ENCODE measurements at regions not wholly inside any gene's neighbourhood (a gene's known extent, or its start where the extent isn't known, plus 50 kb on each side); places are given as distances from the start of the nearest gene placed in this dataset.
"Not testable (repeated sequence)": the region's sequence is repeated elsewhere in the genome, so short reads cannot be mapped to it uniquely, and the experiment has no call there.

GRCh38 chrX:139044680-139045079 is 333.2 kb upstream of the FGF13 start:
- Histone ChIP-seq H3K9me3 (ENCODE audit: control insufficient read depth, insufficient read depth, low read length) (peaks cover 3% of the 10 kb centered on the region; the same call in 1 of the 2 replicates), H3K36me3 (ENCODE audit: insufficient read depth, low read length) (no peaks in the 10 kb centered on the region), H3K9ac (ENCODE audit: low read depth, low read length) (no peak overlapping the region), H3K4me1 (ENCODE audit: insufficient read depth, low read length) (no peaks in the 10 kb centered on the region; the same call in 1 of the 2 replicates)

GRCh38 chrX:139039041-139039440 is 327.5 kb upstream of the FGF13 start:
- Histone ChIP-seq H3K9me3 (ENCODE audit: control insufficient read depth, insufficient read depth, low read length) (no peaks in the 10 kb centered on the region; the same call in none of the 2 replicates), H3K4me1 (ENCODE audit: insufficient read depth, low read length) (no peaks in the 10 kb centered on the region), H3K9ac (ENCODE audit: low read depth, low read length) (no peak overlapping the region), H3K36me3 (ENCODE audit: insufficient read depth, low read length) (no peaks in the 10 kb centered on the region)

GRCh38 chrX:139026811-139027210 is 315.3 kb upstream of the FGF13 start:
- no peaks in the 10 kb centered on the region for H3K4me1 ChIP-seq (ENCODE audit: insufficient read depth, low read length)
- H3K9me3 ChIP-seq (ENCODE audit: control insufficient read depth, insufficient read depth, low read length), result no peaks in the 10 kb centered on the region
- no peaks in the 10 kb centered on the region for H3K36me3 ChIP-seq (ENCODE audit: insufficient read depth, low read length)
- no peak overlapping the region for H3K9ac ChIP-seq (ENCODE audit: low read depth, low read length)

- no peaks in the 10 kb centered on the region for H3K4me1 ChIP-seq (ENCODE audit: insufficient read depth, low read length)
- no peak overlapping the region for H3K9ac ChIP-seq (ENCODE audit: low read depth, low read length)
- H3K36me3 ChIP-seq (ENCODE audit: insufficient read depth, low read length), result no peaks in the 10 kb centered on the region
- H3K9me3 ChIP-seq (ENCODE audit: control insufficient read depth, insufficient read depth, low read length), result no peaks in the 10 kb centered on the region
These were observed 314.9 kb upstream of the FGF13 start for GRCh38 chrX:139026406-139026805.

GRCh38 chrX:139025816-139026215 is 314.3 kb upstream of the FGF13 start:
- no peaks in the 10 kb centered on the region for H3K4me1 ChIP-seq (ENCODE audit: insufficient read depth, low read length)
- no peaks in the 10 kb centered on the region for H3K36me3 ChIP-seq (ENCODE audit: insufficient read depth, low read length)
- H3K9ac ChIP-seq (ENCODE audit: low read depth, low read length), result no peak overlapping the region
- no peaks in the 10 kb centered on the region for H3K9me3 ChIP-seq (ENCODE audit: control insufficient read depth, insufficient read depth, low read length)

- Histone ChIP-seq H3K36me3 (ENCODE audit: insufficient read depth, low read length) (no peaks in the 10 kb centered on the region), H3K4me1 (ENCODE audit: insufficient read depth, low read length) (no peaks in the 10 kb centered on the region), H3K9me3 (ENCODE audit: control insufficient read depth, insufficient read depth, low read length) (no peaks in the 10 kb centered on the region), H3K9ac (ENCODE audit: low read depth, low read length) (no peak overlapping the region)
These were observed 312.0 kb upstream of the FGF13 start for GRCh38 chrX:139023531-139023930.

DNA sequence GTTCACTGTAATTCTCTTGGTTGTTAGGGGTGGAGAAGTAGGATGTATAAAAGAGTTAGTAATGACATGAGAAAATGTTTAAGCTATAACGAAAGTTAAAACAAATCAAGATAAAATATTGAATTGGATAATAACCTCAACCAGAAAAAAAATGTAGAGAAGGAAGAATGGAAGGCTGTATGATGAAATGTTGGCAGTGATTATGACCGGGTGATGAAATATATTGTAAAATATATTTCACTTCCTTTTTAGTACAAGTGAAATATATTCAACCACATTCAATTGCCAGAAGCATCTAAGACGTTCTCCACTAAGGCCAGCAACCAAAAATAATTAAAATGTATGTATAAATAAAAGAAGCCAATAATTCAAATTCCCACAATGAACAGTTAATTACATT is 309.3 kb upstream of the FGF13 start:
- Histone ChIP-seq H3K4me1 (ENCODE audit: insufficient read depth, low read length) (no peaks in the 10 kb centered on the region), H3K36me3 (ENCODE audit: insufficient read depth, low read length) (no peaks in the 10 kb centered on the region), H3K9ac (ENCODE audit: low read depth, low read length) (no peak overlapping the region), H3K9me3 (ENCODE audit: control insufficient read depth, insufficient read depth, low read length) (peaks cover 5% of the 10 kb centered on the region; the same call in 1 of the 2 replicates)

GRCh38 chrX:139018436-139018835 is 306.9 kb upstream of the FGF13 start:
- Histone ChIP-seq H3K4me1 (ENCODE audit: insufficient read depth, low read length) (no peaks in the 10 kb centered on the region), H3K9me3 (ENCODE audit: control insufficient read depth, insufficient read depth, low read length) (peaks cover 6% of the 10 kb centered on the region; the same call in 1 of the 2 replicates), H3K9ac (ENCODE audit: low read depth, low read length) (no peak overlapping the region), H3K36me3 (ENCODE audit: insufficient read depth, low read length) (no peaks in the 10 kb centered on the region)

GRCh38 chrX:139015627-139016026 is 304.1 kb upstream of the FGF13 start:
- H3K9me3 ChIP-seq (ENCODE audit: control insufficient read depth, insufficient read depth, low read length), result peaks cover 6% of the 10 kb centered on the region; the same call in 1 of the 2 replicates
- H3K9ac ChIP-seq (ENCODE audit: low read depth, low read length), result no peak overlapping the region
- H3K4me1 ChIP-seq (ENCODE audit: insufficient read depth, low read length), result no peaks in the 10 kb centered on the region
- H3K36me3 ChIP-seq (ENCODE audit: insufficient read depth, low read length), result no peaks in the 10 kb centered on the region

DNA sequence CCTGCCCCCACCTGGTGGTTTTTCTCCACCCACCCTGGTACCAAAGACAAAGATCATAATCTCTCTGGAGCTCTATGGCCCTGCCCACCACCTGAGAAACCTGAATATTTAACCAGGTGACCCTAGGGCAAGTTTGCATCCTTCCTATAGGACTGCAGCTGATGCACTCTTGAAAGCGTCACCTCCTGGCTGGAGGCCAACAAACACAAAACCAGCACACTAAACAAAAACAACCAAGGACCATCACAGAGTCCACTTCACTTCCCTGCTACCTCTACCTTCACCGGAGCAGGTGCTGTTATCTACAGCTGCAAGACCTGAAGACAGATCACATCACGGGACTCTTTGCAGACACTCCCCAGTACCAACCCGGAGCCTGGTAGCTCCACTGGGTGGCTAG is 296.7 kb upstream of the FGF13 start:
- H3K9me3 ChIP-seq (ENCODE audit: control insufficient read depth, insufficient read depth, low read length), result no peaks in the 10 kb centered on the region
- H3K4me1 ChIP-seq (ENCODE audit: insufficient read depth, low read length), result peaks cover 5% of the 10 kb centered on the region
- H3K36me3 ChIP-seq (ENCODE audit: insufficient read depth, low read length), result no peaks in the 10 kb centered on the region
- no peak overlapping the region for H3K9ac ChIP-seq (ENCODE audit: low read depth, low read length)

DNA sequence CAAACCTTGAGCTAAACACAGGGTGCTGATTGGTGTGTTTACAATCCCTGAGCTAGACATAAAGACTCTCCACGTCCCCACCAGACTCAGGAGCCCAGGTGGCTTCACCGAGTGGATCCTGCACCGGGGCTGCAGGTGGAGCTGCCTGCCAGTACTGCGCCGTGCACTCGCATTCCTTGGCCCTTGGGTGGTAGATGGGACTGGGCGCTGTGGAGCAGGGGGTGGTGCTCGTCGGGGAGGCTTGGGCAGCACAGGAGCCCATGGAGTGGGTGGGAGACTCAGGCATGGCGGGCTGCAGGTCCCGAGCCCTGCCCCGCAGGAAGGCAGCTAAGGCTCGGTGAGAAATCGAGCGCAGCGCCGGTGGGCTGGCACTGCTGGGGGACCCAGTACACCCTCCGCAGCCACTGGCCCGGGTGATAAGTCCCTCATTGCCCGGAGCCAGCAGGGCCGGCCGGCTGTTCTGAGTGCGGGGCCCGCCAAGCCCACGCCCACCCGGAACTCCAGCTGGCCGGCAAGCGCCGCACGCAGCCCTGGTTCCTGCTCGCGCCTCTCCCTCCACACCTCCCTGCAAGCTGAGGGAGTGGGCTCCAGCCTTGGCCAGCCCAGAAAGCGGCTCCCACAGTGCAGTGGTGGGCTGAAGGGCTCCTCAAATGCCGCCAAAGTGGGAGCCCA is 292.5 kb upstream of the FGF13 start:
- H3K9ac ChIP-seq (ENCODE audit: low read depth, low read length); H3K36me3 ChIP-seq (ENCODE audit: insufficient read depth, low read length); H3K9me3 ChIP-seq (ENCODE audit: control insufficient read depth, insufficient read depth, low read length); H3K4me1 ChIP-seq (ENCODE audit: insufficient read depth, low read length): not testable (repeated sequence)

DNA sequence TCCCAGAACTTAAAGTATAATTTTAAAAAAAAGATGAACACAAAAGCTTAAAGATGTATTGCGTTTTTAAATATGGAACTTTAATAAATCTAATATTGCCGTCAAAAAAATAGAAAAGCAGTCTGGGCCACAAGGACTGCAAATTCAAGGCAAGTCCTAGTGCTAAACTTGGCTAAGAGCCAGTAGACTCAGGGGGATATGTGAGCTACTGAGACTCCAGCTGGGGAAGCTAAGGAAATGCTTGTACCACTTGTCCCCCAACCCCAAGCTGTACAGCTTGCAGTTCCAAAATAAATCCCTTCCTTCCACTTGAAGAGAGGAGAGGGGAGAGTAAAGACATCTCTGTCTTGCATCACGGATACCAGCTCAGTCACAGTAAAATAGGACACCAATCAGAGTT is 290.8 kb upstream of the FGF13 start:
- Histone ChIP-seq H3K36me3 (ENCODE audit: insufficient read depth, low read length) (no peaks in the 10 kb centered on the region), H3K4me1 (ENCODE audit: insufficient read depth, low read length) (no peaks in the 10 kb centered on the region), H3K9ac (ENCODE audit: low read depth, low read length) (no peak overlapping the region), H3K9me3 (ENCODE audit: control insufficient read depth, insufficient read depth, low read length) (no peaks in the 10 kb centered on the region)

- Histone ChIP-seq H3K9ac (ENCODE audit: low read depth, low read length) (no peak overlapping the region), H3K36me3 (ENCODE audit: insufficient read depth, low read length) (0 out of 2 replicates have a peak, but pooled peaks cover 2% of the 10 kb centered on the region), H3K4me1 (ENCODE audit: insufficient read depth, low read length) (no peaks in the 10 kb centered on the region), H3K9me3 (ENCODE audit: control insufficient read depth, insufficient read depth, low read length) (no peaks in the 10 kb centered on the region; the same call in 1 of the 2 replicates)
These were observed 284.8 kb upstream of the FGF13 start for GRCh38 chrX:138996268-138996667.

DNA sequence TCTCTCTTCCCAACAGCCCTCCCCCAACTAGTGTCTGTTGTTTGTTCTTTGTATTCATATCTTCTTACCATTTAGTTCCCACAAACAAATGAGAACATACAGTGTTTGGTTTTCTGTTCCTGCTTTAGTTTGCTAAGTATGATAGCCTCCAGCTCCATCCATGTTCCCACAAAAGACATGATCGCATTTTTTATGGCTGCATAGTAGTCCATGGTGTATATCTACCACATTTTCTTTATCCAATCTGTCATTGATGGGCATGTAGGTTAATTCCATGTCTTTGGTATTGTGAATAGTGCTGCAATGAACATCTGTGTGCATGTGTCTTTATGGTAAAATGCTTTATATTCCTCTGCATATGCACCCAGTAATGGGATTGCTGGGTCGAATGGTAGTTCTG is 283.9 kb upstream of the FGF13 start:
- Histone ChIP-seq H3K4me1 (ENCODE audit: insufficient read depth, low read length) (no peaks in the 10 kb centered on the region), H3K9ac (ENCODE audit: low read depth, low read length) (no peak overlapping the region), H3K36me3 (ENCODE audit: insufficient read depth, low read length) (0 out of 2 replicates have a peak, but pooled peaks cover 2% of the 10 kb centered on the region), H3K9me3 (ENCODE audit: control insufficient read depth, insufficient read depth, low read length) (no peaks in the 10 kb centered on the region; the same call in 1 of the 2 replicates)

DNA sequence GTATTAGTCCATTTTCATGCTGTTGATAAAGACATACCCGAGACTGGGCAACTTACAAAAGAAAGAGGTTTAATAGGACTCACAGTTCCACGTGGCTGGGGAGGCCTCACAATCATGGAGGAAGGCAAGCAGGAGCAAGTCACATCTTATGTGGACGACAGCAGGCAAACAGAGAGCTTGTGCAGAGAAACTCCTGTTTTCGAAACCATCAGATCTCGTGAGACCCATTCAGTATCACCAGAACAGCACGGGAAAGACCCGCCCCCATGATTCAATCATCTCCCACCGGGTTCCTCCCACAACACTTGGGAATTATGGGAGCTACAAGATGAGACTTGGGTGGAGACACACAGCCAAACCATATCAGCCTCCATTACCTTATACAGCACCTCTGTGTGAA is 278.9 kb upstream of the FGF13 start:
- H3K4me1 ChIP-seq (ENCODE audit: insufficient read depth, low read length); H3K9ac ChIP-seq (ENCODE audit: low read depth, low read length); H3K36me3 ChIP-seq (ENCODE audit: insufficient read depth, low read length); H3K9me3 ChIP-seq (ENCODE audit: control insufficient read depth, insufficient read depth, low read length): not testable (repeated sequence)

Measured in ES-I3 (cell line).